GM13977 (cell line): ENCODE measurements at regions not wholly inside any gene's neighbourhood (a gene's known extent, or its start where the extent isn't known, plus 50 kb on each side); places are given as distances from the start of the nearest gene placed in this dataset.
"Not testable (repeated sequence)": the region's sequence is repeated elsewhere in the genome, so short reads cannot be mapped to it uniquely, and the experiment has no call there.

Experiments
- DNase-seq: peaks from one replicate; pipeline ENCODE4 v3.0.0; 2012; ENCODE audit warnings: low spot score
- in situ Hi-C: fragments of 300-500 bp; cut with MboI; formaldehyde crosslinking; loops from one replicate; pipeline ENCODE4 v1.12.0; 2022; ENCODE audit warnings: low sequenced_read_pairs, low pct_unique_long_range_greater_than_20kb, mixed read lengths, inconsistent platforms; ENCODE audit not compliant: unreplicated experiment
- TF ChIP-seq, protein P1 (sequence below): IDR thresholded peaks from 2 replicates; pipeline ENCODE4 v1.5.1; 2012; ENCODE audit warnings: mild to moderate bottlenecking, control low read depth; ENCODE audit not compliant: insufficient read depth; ENCODE audit errors: extremely low read depth, missing control alignments

DNA sequence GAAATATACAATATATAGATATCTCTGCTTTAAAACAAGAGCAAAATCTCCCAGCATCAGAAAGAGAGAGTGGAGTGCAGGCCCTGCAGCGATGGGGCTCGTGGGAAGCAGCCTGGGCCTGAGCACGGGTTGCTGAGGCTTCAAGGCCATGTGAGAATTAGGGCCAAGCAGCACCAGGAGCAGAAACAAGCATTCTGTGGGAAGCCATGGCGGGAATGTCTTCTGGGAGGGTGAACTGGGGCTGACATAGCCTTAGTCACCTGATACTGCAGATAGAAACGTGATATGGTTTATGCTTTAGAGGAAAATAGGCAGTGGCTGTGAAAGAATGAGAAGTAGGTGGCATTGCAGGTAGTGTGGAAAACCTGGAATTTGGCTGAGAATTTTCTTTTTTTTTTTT is 472.3 kb downstream of the IRS2 start:
- TF ChIP-seq, protein P1, sequence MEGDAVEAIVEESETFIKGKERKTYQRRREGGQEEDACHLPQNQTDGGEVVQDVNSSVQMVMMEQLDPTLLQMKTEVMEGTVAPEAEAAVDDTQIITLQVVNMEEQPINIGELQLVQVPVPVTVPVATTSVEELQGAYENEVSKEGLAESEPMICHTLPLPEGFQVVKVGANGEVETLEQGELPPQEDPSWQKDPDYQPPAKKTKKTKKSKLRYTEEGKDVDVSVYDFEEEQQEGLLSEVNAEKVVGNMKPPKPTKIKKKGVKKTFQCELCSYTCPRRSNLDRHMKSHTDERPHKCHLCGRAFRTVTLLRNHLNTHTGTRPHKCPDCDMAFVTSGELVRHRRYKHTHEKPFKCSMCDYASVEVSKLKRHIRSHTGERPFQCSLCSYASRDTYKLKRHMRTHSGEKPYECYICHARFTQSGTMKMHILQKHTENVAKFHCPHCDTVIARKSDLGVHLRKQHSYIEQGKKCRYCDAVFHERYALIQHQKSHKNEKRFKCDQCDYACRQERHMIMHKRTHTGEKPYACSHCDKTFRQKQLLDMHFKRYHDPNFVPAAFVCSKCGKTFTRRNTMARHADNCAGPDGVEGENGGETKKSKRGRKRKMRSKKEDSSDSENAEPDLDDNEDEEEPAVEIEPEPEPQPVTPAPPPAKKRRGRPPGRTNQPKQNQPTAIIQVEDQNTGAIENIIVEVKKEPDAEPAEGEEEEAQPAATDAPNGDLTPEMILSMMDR, result no peak
- DNase-seq, result no peak
- in situ Hi-C loops, result no loop called here

DNA sequence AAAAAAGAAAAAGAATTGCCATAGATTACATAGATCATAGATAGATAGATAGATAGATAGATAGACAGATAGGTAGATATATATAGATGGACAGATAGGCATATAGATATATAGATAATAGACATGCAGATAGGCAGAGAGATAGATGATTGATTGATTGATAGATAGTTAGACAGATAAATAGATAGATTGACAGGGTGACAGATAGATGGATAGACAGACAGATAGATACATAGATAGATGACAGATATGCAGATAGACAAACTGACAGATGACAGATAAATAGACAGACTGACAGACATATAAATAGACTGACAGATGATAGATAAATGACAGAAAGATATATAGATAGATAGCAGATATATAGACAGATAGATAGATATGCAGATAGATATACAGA is 474.0 kb downstream of the IRS2 start:
- in situ Hi-C loops, result no loop called here
- TF ChIP-seq, protein P1, result no peak
- DNase-seq, result no peak

DNA sequence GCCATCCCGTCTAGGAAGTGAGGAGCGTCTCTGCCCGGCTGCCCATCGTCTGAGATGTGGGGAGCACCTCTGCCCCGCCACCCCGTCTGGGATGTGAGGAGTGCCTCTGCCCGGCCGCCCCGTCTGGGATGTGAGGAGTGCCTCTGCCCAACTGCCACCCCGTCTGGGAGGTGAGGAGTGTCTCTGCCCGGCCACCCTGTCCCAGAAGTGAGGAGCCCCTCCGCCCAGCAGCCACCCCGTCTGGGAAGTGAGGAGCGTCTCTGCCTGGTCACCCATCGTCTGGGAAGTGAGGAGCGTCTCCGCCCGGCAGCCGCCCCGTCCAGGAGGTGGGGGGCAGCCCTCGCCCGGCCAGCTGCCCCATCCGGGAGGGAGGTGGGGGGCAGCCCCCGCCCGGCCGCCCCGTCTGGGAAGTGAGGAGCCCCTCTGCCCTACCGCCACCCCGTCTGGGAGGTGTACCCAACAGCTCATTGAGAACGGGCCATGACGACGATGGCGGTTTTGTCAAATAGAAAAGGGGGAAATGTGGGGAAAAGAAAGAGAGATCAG is 474.9 kb downstream of the IRS2 start:
- DNase-seq, result not testable (repeated sequence)

DNA sequence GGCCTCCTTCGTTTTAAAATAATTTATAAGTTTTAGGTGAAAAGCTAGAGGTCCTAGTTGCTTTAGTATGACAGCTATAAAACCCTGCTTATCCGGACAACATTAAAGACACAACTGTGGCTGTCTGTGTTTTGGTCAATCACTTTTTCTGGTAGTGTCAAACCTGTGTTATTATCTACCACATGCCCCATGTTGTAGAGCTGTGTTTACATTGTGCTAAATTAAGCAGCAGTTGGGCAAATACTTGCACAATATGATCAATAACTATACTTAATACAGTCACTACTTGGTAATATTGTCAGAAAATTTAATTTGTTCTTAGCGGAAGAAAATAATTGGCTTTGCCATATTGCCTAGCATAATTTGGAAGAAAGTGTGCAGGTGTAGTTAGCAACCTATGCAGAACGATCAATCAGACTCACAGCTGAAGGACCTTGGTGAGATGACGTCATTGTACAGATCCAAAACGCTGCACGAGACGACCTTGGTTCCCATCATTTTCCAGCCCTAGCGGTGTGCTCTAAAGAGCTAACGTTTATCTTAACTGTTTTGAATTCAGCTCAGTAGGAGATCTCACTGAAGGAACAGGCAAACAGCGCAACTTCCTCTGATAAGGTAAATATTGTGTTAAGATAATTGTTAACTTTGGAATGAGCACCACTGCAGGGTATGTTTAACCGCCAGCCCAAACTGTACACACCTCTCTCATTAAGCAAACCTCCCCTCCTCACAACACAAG is 476.6 kb downstream of the IRS2 start:
- TF ChIP-seq, protein P1, result no peak
- in situ Hi-C loops, result no loop called here
- DNase-seq, result no peak

More for the DNA sequence above, 474.9 kb downstream of the IRS2 start:
- in situ Hi-C loops, result not testable (repeated sequence)

DNA sequence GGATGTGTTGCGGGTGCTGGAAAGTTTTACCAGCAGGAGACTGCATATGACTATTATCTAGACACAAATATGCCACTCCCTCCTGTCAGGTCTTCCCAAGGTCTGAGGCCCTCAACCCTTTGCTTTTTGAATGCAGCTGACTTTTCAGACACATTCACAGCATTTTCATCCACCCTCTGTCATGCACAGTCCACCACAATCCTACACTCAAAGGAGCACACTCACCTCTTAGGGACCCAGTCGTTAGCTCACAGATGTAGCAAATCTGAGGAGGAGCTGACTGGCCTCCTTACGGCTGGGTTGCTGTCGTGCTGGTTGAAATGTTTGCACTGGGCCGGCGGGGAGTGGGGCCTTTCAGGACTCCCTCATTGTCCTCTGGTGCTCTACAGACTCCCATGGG is 479.4 kb downstream of the IRS2 start:
- TF ChIP-seq, protein P1, result no peak
- in situ Hi-C loops, result no loop called here

DNA sequence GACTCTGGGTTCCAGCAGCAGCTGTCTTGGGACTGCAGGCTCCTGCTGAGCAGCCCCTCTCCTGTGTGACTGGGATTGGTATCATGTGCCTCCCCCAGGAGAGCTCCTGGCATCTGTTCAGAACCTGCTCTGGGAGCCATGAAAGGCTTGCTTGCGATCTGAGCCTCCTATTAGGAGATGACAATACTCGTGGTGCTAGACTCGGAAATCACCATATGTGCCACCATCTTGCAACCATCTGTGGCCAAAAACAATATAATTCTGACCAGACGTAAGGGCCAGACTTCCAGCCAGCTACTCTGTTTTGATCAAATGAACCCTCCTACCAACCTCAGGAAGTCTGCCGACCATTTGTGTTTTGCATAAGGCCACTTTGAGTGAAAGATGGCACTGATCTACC is 484.7 kb downstream of the IRS2 start:
- TF ChIP-seq, protein P1, result no peak
- no peak for DNase-seq
- in situ Hi-C loops, result no loop called here

More for the DNA sequence above, 479.4 kb downstream of the IRS2 start:
- DNase-seq, result no peak

DNA sequence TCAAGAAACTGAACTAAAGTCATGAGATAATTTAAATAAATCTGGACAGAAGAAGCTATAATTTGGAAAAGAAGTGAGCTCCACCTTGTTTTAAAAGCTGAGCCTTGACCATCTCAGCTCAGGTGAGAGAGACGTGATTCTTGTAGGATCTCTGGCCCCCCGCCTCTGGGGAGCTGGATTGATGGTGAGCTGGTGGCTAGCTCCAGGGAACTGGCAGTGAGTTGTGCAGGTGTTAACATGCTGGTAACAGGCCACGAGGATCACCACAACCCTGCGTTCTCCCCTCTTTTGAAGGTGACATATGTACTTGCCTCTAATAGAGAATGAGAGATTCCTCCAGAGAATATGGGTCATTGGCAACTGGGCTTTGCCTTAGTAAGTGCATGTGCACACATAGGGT is 485.1 kb downstream of the IRS2 start:
- TF ChIP-seq, protein P1, result no peak
- in situ Hi-C loops, result no loop called here
- no peak for DNase-seq
